Renal cortical epithelial cell (primary cell): ENCODE measurements at regions not wholly inside any gene's neighbourhood (a gene's known extent, or its start where the extent isn't known, plus 50 kb on each side); places are given as distances from the start of the nearest gene placed in this dataset.
"Not testable (repeated sequence)": the region's sequence is repeated elsewhere in the genome, so short reads cannot be mapped to it uniquely, and the experiment has no call there.

ENCODE experiments used
- DNase-seq: peaks from one replicate; pipeline ENCODE4 v3.0.0-alpha.2; 2011; ENCODE audit warnings: low read depth

- DNase-seq = no peak
Measured at GRCh38 chr6:146937316-146937715, 266.9 kb upstream of the STXBP5 start.

- DNase-seq = no peak
Measured at GRCh38 chr6:146938266-146938665, 266.0 kb upstream of the STXBP5 start.

DNA sequence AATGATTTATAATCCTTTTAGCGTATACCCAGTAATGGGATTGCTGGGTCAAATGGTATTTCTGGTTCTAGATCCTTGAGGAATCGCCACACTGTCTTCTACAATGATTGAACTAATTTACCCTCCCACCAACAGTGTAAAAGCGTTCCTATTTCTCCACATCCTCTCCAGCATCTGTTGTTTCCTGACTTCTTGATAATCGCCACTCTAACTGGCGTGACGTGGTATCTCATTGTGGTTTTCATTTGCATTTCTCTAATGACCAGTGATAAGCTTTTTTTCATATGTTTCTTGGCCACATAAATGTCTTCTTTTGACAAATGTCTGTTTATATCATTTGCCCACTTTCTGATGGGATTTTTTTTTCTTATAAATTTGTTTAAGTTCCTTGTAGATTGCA is 264.8 kb upstream of the STXBP5 start:
- not testable (repeated sequence) for DNase-seq

DNA sequence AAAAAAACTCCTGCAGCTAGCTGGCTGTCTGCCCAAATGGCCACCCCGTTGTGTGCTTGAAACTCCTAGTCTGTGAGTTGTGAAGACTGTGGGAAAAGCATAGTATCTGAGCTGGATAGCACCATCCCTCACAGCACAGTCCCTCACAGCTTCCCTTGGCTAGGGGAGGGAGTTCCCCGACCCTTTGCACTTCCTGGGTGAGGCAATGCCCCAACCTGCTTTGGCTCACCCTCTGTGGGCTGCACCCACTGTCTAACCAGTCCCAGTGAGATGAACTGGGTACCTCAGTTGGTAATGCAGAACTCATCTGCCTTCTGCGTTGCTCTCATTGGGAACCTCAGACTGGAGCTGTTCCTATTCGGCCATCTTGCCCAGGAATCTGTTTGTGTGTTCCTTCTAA is 260.6 kb upstream of the STXBP5 start:
- no peak for DNase-seq

GRCh38 chr6:146944077-146944476 is 260.1 kb upstream of the STXBP5 start:
- DNase-seq = no peak

- DNase-seq = no peak
Measured at GRCh38 chr6:146944809-146945208, 259.4 kb upstream of the STXBP5 start.

GRCh38 chr6:146946559-146946958 is 257.7 kb upstream of the STXBP5 start:
- no peak for DNase-seq

DNA sequence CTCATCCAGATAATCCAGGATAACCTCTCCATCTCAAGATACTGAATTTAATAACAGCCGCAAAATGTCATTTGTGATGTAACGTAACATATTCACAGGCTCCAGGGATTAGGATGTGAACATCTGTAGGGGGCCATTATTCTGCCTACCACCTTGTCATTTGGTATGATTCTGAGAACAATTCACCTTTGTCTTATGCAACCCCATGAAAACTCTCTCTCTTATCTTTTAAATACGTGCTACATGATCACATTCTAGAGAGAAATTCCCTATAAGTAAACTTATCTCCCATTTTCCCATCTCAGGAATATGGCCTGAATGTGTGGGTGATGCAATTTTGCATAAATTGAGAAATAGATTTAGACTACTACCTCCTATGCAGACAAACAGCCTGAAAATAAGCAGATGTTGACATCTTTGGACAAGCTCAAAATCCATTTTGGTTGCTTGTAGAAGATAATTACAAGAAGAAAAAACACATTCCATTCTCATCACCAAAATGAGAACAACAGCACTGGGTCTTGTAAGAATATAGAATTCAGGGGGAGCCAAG is 255.4 kb upstream of the STXBP5 start:
- no peak for DNase-seq

GRCh38 chr6:146949425-146949824 is 254.8 kb upstream of the STXBP5 start:
- DNase-seq = no peak

DNA sequence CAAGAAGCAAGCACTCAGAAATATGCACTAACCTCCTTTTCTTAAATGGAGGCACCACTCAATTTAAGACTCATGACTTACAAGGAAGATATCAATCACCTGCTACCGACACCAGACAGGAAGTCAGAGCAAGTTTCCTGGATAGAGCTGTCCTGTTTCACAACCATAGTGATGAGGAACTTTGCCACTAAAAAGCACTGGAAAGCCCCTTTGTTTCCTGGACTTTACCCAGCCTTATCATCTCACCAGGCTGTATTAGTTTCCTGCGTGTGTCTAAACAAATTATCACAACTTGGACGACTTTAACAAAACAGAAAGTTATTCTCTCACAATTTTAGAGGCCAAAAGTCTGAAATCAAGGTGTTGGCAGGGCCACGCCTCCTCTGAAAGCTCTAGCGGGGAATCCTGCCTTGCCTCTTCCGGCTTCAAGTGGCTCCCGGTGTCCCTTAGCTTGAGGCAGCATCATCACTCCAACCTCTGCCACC is 253.8 kb upstream of the STXBP5 start:
- DNase-seq = peak; percentile 65

DNA sequence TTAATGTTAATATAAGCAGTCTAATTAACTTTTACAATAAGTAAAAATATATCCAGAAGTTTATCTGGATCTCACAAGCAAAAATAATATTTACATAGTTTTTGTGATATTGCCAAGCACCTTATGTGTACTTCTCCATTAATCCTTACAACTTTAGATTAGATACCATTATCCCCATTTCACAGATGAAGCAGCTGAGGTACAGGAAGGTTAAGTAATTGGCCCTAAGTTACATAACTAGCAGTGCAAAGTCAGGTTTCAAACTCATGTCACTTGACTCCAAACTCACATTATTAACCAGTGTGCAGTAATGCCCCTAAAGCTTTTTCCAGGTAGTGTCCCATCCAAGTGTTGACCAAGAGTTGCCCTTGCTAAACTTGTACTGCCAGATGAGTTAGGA is 248.6 kb upstream of the STXBP5 start:
- no peak for DNase-seq

DNA sequence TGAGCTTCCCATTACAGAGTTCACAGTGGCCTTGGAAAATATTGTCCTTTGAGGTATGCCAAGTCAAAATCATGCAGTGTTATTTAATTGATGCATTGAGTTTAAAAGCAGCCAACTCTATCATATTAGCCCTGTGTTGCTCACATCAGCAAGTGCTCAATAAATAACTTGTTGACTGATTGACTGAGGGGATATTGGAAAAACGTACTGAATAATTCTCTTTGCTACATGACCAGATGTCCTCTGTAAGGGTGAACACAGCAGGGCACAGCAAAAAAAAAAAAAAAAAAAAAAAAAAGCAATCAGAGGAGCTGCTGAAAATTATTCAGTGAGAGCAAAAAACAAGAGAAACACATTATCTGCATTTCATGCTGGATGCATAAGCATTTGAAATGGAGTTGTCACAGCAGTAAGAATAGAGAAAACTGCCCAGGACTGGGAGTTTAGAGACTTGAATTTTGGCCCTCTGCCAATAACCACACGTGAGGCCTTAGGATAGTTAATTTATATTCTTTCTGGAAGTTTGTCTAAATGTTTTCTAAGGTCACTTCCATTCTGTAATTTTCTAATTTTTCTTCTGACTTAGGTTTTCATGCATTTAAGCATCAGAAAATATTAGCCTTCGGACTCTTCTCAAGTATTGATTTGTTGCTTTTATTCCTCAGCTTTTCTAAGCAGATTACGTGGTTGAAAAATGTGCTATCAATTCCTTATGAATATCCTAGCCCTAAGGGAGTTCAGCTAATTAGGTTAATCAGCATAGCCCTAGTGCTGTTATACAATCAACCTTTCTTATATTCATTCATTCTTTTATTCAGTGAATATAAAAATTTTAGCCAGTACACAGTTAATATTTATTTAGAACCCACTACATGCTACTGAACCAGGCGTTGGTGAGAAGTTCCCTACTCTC is 246.8 kb upstream of the STXBP5 start:
- no peak for DNase-seq

DNA sequence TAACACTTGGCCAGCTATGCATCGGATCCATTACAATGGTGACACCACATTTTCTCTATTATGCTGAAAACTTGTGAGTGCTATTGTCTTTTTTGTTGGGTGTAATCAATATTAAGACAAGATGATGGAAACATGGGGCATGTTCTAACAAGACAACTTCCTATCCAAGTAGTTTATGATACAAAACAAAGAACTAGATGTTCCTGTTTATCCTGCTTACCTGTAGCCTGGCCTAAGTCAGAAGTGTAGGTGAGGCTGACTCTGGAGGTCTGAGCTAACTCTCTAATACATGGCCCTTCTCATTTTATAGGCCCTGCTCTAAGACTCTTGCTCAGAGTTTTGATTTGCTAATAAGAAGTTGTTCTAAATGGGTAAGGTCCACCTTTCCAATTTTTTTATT is 242.4 kb upstream of the STXBP5 start:
- no peak for DNase-seq

DNA sequence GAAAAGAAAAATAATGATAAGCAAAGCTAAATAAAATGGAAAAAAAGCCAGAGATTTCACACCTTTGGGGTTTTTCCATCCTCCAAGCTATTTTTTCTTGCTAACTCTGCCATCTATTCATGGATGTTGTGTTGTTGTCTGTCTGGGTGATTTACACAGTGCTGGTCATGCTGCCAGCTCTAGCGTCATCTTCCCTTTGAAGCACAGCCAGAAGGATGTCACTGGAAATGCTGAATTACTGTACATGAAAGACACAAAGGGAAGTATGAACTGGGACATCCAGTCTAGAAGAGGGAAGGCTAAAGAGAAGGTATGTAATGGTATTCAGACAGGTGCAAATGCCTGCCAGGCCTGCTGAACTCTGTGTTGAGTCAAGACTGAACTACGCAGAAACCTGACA is 241.9 kb upstream of the STXBP5 start:
- DNase-seq = no peak

DNA sequence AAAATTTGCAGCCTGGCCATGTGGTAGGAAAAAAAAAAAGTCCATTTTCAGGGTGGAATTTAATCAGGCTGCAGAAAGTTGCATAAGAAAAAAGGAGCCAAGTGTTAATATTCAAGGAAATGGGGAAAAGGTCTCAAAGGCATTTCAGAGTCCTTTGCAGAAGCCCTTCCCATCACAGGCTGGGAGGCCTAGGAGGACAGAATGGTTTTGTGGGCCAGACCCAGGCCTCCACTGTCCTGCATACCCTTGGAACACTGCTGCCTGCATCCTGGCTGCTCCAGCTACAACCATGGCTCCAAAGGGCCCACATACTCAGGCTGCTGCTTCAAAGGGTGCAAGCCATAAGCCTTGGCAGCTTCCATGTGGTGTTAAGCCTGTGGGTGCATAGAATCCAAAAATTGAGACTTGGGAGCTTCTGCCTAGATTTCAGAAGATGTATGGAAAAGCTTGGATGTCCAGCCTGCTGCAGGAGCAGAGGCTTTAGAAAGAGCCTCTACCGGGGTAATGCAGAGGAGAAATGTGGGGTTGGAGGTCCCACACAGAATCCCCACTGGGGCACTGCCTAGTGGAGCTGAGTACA is 239.0 kb upstream of the STXBP5 start:
- no peak for DNase-seq

DNA sequence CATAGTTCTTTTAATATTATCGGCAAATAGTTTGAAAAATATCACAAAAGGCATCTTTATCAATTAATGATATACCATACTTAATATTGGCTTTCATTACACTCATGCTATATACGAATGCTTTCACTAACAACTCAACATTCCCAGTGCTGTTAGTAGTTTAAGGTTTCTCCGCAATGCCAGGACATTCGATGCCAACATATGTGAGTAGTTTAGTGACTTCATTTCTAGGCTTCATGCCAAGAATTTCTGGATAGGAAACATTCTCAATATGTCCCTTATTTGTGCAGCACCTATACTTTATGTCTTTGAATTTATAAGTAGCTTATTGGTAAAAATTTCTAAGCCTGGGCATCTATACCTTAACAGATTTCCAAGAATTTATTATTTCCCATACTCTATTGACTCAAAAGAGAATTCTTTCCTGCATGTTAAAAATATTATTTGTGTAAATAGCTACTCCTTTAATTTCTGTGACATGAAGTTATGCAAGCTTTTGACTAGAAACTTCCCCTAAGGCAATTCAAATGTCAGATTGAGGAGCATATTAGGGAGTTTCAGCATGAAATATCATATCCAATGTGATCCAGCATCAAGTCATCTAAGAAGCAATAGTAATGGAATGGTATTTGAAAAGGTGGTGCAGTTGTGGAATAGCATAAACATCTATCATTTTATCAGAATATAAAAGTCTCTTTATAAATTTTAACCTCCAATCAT is 236.0 kb upstream of the STXBP5 start:
- peak; percentile 65 for DNase-seq

GRCh38 chr6:146972546-146972945 is 231.7 kb upstream of the STXBP5 start:
- no peak for DNase-seq

DNA sequence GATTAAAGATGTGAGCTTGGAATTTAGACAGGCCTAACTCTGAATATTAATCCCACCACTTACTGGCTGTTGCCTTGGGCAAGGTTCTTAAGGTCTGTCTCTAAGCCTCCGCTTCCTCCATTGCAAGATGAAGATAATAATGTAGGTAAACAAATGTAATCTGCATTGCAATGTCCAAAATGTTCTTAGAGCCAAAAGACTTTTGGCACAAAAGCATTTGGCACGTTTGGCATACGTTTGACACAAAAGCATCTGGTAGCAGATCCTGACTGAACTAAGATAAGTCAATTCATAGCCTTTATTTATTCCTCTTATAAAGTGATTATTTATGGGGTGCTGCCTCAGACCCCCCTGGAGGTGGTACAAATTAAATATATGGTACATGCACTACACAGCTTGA is 229.9 kb upstream of the STXBP5 start:
- DNase-seq = no peak

DNA sequence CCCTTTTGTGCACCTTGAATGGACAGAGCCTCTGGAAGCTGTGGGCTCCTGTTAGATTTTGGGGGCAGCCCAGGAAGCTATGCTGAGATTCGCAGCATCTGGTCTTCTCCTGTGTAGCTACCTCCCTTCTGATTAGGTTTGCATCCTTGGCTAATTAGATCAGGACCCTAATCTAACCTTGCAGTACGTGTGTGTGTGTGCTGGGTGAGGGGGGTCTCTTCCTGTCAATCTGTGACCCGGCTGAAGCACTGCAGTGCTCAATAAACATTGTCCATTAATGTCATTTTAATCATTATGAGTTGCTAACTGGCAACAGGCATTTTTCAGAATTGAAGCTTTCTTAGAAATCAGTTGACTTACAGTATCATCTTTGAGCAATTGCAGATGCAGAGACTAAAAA is 229.1 kb upstream of the STXBP5 start:
- DNase-seq = no peak

DNA sequence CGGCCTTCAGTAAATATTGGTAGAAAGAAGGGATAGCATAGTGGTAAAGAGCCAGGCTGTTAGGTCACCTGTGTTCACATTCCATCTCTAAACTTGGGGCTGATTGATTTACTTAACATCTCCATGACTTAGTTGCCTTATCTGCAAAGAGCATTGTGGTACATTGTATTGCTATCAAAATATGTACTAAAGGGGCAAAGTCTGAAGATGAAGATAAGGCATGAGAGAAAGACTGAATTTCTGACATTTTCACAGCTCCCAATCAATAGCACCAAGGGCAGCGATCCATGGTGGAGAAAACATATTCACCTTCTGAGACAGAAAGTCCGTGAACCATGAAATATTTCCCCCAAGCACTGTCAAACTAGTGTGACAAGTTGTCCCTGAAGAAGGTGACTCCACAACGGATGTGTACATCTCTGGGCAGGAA is 223.3 kb upstream of the STXBP5 start:
- no peak for DNase-seq

- no peak for DNase-seq
Measured at GRCh38 chr6:146981981-146982380, 222.2 kb upstream of the STXBP5 start.

- peak; percentile 41 for DNase-seq
Measured at GRCh38 chr6:146984251-146984924, 219.8 kb upstream of the STXBP5 start.
